ENCODE measurements at regions not wholly inside any gene's neighbourhood (a gene's known extent, or its start where the extent isn't known, plus 50 kb on each side); places are given as distances from the start of the nearest gene placed in this dataset.

DNA sequence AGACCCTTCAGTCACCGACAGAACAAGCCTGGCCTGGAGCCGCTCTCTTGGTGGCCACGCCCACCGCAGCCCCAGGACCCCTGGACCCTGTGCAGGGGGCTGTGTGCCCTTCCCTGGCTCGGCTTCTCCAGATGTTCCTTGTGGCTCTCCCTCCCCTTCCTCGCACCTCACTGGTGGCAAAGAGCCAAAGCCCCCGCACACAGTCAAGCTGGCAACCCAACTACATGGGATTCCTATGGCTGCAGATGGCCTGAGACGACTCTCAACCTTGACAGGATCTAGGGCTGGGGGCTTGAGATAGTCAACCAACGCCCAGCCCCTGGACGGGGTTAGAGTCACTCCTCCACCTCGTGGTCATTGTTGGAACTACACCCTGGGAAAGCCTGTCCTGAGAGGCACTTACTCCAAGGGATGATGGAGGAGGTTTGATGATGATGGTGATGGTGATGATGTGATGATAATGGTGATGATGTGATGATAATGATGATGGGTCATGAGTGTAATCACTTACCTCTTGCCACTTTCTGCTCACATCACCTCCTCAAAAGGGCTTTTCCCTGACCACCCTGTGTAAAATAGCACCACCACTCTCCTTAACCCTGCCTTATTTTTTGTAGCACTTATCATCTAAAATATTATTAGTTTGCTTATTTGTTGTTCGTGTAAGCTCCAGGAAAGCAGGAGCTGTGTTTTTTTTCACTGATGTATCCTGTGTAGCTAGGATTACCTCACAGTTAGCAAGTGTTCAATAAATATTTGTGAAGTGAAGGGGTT is 278.4 kb downstream of the LRFN2 start:
- TF ChIP-seq, protein P1, sequence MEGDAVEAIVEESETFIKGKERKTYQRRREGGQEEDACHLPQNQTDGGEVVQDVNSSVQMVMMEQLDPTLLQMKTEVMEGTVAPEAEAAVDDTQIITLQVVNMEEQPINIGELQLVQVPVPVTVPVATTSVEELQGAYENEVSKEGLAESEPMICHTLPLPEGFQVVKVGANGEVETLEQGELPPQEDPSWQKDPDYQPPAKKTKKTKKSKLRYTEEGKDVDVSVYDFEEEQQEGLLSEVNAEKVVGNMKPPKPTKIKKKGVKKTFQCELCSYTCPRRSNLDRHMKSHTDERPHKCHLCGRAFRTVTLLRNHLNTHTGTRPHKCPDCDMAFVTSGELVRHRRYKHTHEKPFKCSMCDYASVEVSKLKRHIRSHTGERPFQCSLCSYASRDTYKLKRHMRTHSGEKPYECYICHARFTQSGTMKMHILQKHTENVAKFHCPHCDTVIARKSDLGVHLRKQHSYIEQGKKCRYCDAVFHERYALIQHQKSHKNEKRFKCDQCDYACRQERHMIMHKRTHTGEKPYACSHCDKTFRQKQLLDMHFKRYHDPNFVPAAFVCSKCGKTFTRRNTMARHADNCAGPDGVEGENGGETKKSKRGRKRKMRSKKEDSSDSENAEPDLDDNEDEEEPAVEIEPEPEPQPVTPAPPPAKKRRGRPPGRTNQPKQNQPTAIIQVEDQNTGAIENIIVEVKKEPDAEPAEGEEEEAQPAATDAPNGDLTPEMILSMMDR (IDR thresholded peaks at IDR 0.05): peak; percentile 85

DNA sequence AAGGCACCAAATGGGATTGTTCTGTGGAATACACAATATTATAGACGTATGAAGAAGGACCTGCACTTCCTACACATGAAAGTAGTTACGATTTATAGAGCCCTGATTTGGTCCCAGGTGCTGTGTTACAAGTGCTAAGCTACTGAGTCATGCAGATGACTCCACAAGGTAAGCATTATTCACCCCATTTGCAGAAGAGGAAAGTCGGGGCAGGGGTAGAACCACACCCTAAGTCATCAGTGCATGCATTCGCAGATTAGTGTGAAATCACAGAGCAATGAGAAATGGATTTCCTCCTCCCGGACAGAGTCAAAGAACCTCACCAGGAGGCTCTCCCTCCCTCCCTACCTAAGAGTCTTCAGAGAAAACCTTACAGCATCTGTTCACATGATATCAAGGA is 279.5 kb downstream of the LRFN2 start:
- TF ChIP-seq, protein P1 (IDR thresholded peaks at IDR 0.05): no peak

DNA sequence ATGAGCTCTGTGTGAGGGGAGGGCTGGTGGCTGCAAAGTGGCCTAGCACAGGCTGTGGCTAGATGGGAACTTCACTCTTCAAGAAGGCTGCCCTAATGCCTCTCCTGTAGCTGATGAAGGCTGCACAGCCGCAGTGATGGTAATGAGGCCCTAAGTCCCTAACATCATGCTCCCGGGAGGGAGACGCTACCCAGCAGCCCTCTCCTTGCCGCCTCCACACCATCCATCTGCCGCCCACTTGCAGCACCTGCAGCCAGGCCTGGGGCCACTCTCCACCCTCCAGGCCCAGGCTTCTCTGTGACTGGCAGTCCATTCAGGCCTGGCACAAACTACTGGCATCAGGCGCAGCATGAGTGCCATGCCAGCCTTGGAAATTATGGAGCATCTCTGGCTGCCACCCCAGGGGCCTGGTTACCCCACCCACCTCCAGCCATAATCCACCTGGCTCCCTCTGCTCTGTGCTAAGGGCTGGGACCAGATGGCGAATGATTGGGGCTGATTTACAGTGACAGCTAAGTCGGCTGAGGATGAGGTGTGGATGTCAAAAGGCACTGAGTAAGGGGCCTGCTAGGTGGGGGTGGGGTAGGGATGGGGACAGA is 284.2 kb downstream of the LRFN2 start:
- TF ChIP-seq, protein P1 (IDR thresholded peaks at IDR 0.05): no peak

DNA sequence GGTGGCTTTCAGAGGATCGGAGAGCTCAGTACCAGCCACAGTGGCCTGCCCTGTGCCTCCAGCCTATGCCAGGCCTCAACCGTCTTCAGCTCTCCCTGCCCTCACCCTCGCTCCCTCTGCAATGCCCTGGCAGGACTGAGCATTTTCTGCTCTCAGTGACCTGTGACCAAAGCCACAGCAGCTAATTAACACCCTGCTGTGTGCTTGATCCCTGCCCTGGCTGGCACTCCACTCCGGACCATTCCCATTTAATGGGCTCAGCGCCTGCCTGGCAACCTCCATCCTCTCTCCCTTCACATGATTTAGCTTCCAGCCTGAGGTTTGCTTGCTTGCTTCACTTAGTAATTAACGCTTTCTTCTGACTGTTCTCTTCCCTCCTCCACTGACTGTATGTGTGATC is 287.5 kb downstream of the LRFN2 start:
- TF ChIP-seq, protein P1 (IDR thresholded peaks at IDR 0.05): no peak

DNA sequence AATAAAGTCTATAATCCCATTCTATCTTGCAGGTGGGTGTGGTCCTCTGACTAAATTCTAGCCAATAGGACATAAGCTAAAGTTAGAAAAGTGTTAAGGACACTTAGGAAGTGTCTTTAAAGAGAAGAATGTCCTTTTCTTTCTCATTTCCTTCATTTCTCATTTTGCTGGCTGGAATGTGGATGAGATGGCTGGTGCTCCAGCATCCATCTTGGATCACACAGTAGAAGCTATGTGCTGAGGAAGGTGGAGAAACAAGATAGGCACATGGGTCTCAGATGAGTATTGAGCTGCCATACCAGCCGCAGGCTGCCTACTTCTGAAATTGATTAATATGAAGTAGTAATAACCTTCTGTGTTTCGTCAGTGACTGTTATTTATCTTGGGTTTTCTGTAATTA is 289.0 kb downstream of the LRFN2 start:
- TF ChIP-seq, protein P1 (IDR thresholded peaks at IDR 0.05): no peak

DNA sequence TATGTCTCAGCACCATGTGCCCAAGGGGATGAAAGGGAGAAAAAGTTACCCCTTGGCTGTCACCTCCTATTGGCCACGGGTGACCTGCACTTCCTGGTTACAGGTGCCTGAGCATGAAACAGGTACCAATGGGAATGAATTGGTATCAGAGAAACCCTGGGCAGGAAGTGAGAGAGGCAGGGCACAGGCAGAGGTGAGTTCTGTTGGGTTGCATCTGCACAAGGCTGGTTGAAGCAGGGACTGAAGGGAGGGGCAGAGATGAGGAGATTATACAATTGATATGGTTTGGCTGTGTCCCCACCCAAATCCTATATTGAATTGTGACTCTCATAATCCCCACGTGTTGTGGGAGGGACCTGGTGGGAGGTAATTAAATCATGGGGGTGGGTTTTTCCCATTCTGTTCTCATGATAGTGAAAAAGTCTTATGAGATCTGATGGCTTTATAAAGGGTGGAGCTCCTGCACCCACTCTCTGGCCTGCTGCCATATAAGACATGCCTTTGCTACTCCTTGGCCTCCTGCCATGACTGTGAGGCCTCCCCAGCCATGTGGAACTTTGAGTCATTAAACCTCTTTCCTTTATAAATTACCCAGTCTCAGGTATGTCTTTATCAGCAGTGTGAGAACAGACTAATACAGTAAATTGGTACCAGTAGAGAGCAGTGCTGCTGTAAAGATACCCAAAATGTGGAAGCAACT is 291.8 kb downstream of the LRFN2 start:
- TF ChIP-seq, protein P1 (IDR thresholded peaks at IDR 0.05): no peak

DNA sequence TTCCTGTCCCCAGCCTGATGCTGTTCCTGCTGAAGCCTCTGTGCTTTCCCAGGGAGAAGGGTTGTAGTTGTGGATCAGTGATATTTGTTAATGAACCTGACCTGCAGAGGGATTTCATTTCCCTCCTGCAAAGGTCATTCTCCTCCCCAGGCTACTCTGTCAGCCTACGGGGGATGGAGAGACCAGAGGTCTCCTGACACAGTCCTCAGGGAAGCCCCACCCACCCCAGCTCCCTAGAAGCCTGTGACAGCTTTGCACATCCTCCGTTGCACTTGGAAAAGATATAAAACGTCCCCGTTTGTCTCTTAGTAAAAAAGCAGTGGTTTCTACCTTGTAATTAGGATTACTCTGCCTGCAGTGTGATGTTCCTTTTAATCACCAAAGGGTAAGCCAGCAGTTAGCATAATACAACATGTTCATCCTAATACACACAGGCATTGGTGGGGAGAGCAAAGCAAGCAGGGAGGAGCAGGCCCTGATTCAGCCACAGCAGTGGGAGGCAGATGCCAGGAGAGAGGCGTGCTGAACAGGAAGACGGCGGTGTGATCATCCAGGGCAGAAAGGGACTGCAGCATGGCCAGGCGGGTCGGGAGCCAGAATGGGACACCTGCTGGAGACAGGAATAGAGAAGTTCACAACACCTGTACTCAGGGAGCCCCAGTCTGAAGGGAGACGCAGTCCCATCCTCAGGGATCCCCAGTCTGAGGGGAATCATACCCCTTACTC is 293.5 kb downstream of the LRFN2 start:
- TF ChIP-seq, protein P1 (IDR thresholded peaks at IDR 0.05): no peak
